IMR-90 (cell line): ENCODE measurements at regions not wholly inside any gene's neighbourhood (a gene's known extent, or its start where the extent isn't known, plus 50 kb on each side); places are given as distances from the start of the nearest gene placed in this dataset.

Experiments
- ATAC-seq: fragments of 200-7000 bp; cut with Tn5 transposase; 2 replicates; pipeline ENCODE4 v1.9.1; 2020; ENCODE audit warnings: low read depth, mild to moderate bottlenecking, moderate library complexity
- BruUV-seq: library from RNA; stranded (reverse); fragments of 400-500 nt; replicated peaks from 2 replicates; lab custom pipeline; 2021; lab: Mats Ljungman, UMichigan
- CTCF ChIA-PET: fragments of 300-600 bp; formaldehyde crosslinking; extraction: SDS; loops from one replicate; lab custom pipeline; 2021; ENCODE audit warnings: antibody characterized with exemption; lab: Yijun Ruan, JAX
- POLR2A ChIA-PET: fragments of 300-600 bp; sonication (Branson Sonifier 250); formaldehyde crosslinking; loops from one replicate; lab custom pipeline; 2022; ENCODE audit warnings: antibody characterized with exemption; ENCODE audit not compliant: unreplicated experiment; lab: Charles Lee
- DNase-seq: peaks from one replicate; pipeline ENCODE4 v3.0.0; 2013
- H2AFZ ChIP-seq: replicated peaks from 2 replicates; pipeline ENCODE3; 2013; ENCODE audit warnings: low read length, mild to moderate bottlenecking; ENCODE audit not compliant: poor library complexity
- H2AK5ac ChIP-seq: 2 replicates; pipeline ENCODE4 v1.6.1; 2013; ENCODE audit warnings: low read depth, low read length, inconsistent platforms
- H2AK9ac ChIP-seq: replicated peaks from 2 replicates; pipeline ENCODE3; 2013; ENCODE audit warnings: mild to moderate bottlenecking, low read depth, low read length, moderate library complexity; ENCODE audit not compliant: poor library complexity
- H2BK120ac ChIP-seq: 2 replicates; pipeline ENCODE4 v1.6.1; 2013; ENCODE audit warnings: low read depth, low read length, inconsistent platforms
- H2BK15ac ChIP-seq: 3 replicates; pipeline ENCODE4 v1.6.1; 2013; ENCODE audit warnings: low read depth, low read length, inconsistent platforms
- H2BK20ac ChIP-seq: 2 replicates; pipeline ENCODE4 v1.6.1; 2013; ENCODE audit warnings: low read depth, mild to moderate bottlenecking, inconsistent platforms, low read length, moderate library complexity
- H2BK5ac ChIP-seq: 2 replicates; pipeline ENCODE4 v1.6.1; 2013; ENCODE audit warnings: mild to moderate bottlenecking, low read depth, low read length, inconsistent platforms; ENCODE audit not compliant: poor library complexity, severe bottlenecking
- H3K14ac ChIP-seq: replicated peaks from 2 replicates; pipeline ENCODE4 v1.6.1; 2013; ENCODE audit warnings: low read depth, low read length, inconsistent platforms
- H3K18ac ChIP-seq: 2 replicates; pipeline ENCODE4 v1.6.1; 2013; ENCODE audit warnings: low read depth, low read length, control low read depth
- H3K23ac ChIP-seq: 2 replicates; pipeline ENCODE4 v1.6.1; 2013; ENCODE audit warnings: low read depth, low read length, inconsistent platforms
- H3K27ac ChIP-seq: 2 replicates; pipeline ENCODE4 v1.5.1; 2013; ENCODE audit warnings: mild to moderate bottlenecking, control low read depth, low read length; ENCODE audit not compliant: insufficient read depth
- H3K27me3 ChIP-seq: 2 replicates; pipeline ENCODE4 v1.6.1; 2013; ENCODE audit warnings: low read length; ENCODE audit not compliant: control insufficient read depth, insufficient read depth
- H3K36me3 ChIP-seq: 2 replicates; pipeline ENCODE4 v1.6.1; 2013; ENCODE audit warnings: low read length, mixed read lengths; ENCODE audit not compliant: control insufficient read depth, insufficient read depth
- H3K4ac ChIP-seq: 2 replicates; pipeline ENCODE4 v1.6.1; 2013; ENCODE audit warnings: low read depth, low read length, inconsistent platforms
- H3K4me1 ChIP-seq: 2 replicates; pipeline ENCODE4 v1.6.1; 2013; ENCODE audit warnings: low read length, mixed read lengths; ENCODE audit not compliant: control insufficient read depth, insufficient read depth
- H3K4me2 ChIP-seq: 2 replicates; pipeline ENCODE4 v1.6.1; 2013; ENCODE audit warnings: low read depth, mild to moderate bottlenecking, control low read depth, low read length, moderate library complexity
- H3K4me3 ChIP-seq: 2 replicates; pipeline ENCODE4 v1.5.1; 2013; ENCODE audit warnings: low read depth, mild to moderate bottlenecking, control low read depth, low read length, moderate library complexity; ENCODE audit not compliant: insufficient read depth
- H3K56ac ChIP-seq: 2 replicates; pipeline ENCODE4 v1.6.1; 2013; ENCODE audit warnings: low read length, inconsistent platforms; ENCODE audit not compliant: insufficient read depth; ENCODE audit errors: extremely low read depth
- H3K79me1 ChIP-seq, 2 experiments: 2 replicates each; pipeline ENCODE4 v1.6.1; 2013; ENCODE audit warnings: low read length in 2 of 2, inconsistent platforms in 1 of 2, low read depth in 1 of 2
- H3K9ac ChIP-seq: 2 replicates; pipeline ENCODE4 v1.6.1; 2013; ENCODE audit warnings: low read depth, low read length, control low read depth
- H3K9me1 ChIP-seq: 2 replicates; pipeline ENCODE4 v1.6.1; 2013; ENCODE audit warnings: low read length, inconsistent platforms; ENCODE audit not compliant: insufficient read depth
- H3K9me3 ChIP-seq: 2 replicates; pipeline ENCODE4 v1.6.1; 2013; ENCODE audit warnings: low read length; ENCODE audit not compliant: control insufficient read depth, insufficient read depth
- H4K20me1 ChIP-seq: 2 replicates; pipeline ENCODE4 v1.6.1; 2013; ENCODE audit warnings: low read length, inconsistent platforms; ENCODE audit not compliant: insufficient read depth
- H4K5ac ChIP-seq: 2 replicates; pipeline ENCODE4 v1.6.1; 2013; ENCODE audit warnings: mild to moderate bottlenecking, low read depth, low read length, control low read depth
- H4K8ac ChIP-seq, 2 experiments: 2 replicates each; pipeline ENCODE4 v1.6.1; 2013; ENCODE audit warnings: low read depth in 2 of 2, low read length in 2 of 2, control low read depth in 1 of 2, inconsistent platforms in 1 of 2
- H4K91ac ChIP-seq: 2 replicates; pipeline ENCODE4 v1.6.1; 2013; ENCODE audit warnings: low read depth, low read length, inconsistent platforms; ENCODE audit not compliant: insufficient read depth
- BHLHE40 ChIP-seq: fragments of 150-350 bp; IDR thresholded peaks from 2 replicates; pipeline ENCODE4 v1.6.1; 2016; ENCODE audit warnings: mild to moderate bottlenecking, low read depth, low read length
- CEBPB ChIP-seq: IDR thresholded peaks from 2 replicates; pipeline ENCODE4 v1.6.1; 2012; ENCODE audit warnings: low read depth, low read length, improper control_type of control experiment
- CHD1 ChIP-seq: IDR thresholded peaks from 2 replicates; pipeline ENCODE4 v1.6.1; 2012; ENCODE audit warnings: low read depth, low read length, improper control_type of control experiment
- ELK1 ChIP-seq: fragments of 150-350 bp; IDR thresholded peaks from 2 replicates; pipeline ENCODE4 v1.6.1; 2016; ENCODE audit warnings: low read depth, mild to moderate bottlenecking, low read length, moderate library complexity, borderline replicate concordance
- FOS ChIP-seq: fragments of 150-350 bp; IDR thresholded peaks from 2 replicates; pipeline ENCODE4 v1.6.1; 2016; ENCODE audit warnings: low read depth, low read length
- MAFK ChIP-seq: IDR thresholded peaks from 2 replicates; pipeline ENCODE4 v1.6.1; 2012; ENCODE audit warnings: low read depth, low read length, improper control_type of control experiment
- MAZ ChIP-seq: IDR thresholded peaks from 2 replicates; pipeline ENCODE4 v1.6.1; 2012; ENCODE audit warnings: low read depth, mild to moderate bottlenecking, low read length, improper control_type of control experiment, moderate library complexity, borderline replicate concordance
- MXI1 ChIP-seq: IDR thresholded peaks from 2 replicates; pipeline ENCODE4 v1.6.1; 2012; ENCODE audit warnings: low read depth, mild to moderate bottlenecking, low read length, moderate library complexity, borderline replicate concordance
- NFE2L2 ChIP-seq: fragments of 150-350 bp; IDR thresholded peaks from 2 replicates; pipeline ENCODE4 v1.6.1; 2016; ENCODE audit warnings: low read depth, mild to moderate bottlenecking, low read length
- POLR2A ChIP-seq: IDR thresholded peaks from 2 replicates; pipeline ENCODE4 v1.6.1; 2012; ENCODE audit warnings: mild to moderate bottlenecking, low read depth, low read length
- RAD21 ChIP-seq: IDR thresholded peaks from 2 replicates; pipeline ENCODE4 v1.6.1; 2012; ENCODE audit warnings: low read length, improper control_type of control experiment
- RCOR1 ChIP-seq: IDR thresholded peaks from 2 replicates; pipeline ENCODE4 v1.6.1; 2012; ENCODE audit warnings: mild to moderate bottlenecking, low read length, improper control_type of control experiment; ENCODE audit not compliant: insufficient replicate concordance
- RFX5 ChIP-seq: IDR thresholded peaks from 2 replicates; pipeline ENCODE4 v1.8.0; 2012; ENCODE audit warnings: low read depth, mild to moderate bottlenecking, low read length, moderate library complexity
- SMC3 ChIP-seq: fragments of 150-350 bp; IDR thresholded peaks from 2 replicates; pipeline ENCODE4 v1.6.1; 2016; ENCODE audit warnings: low read depth, mild to moderate bottlenecking, antibody characterized with exemption, low read length, moderate library complexity
- USF2 ChIP-seq: fragments of 150-350 bp; IDR thresholded peaks from 2 replicates; pipeline ENCODE4 v1.6.1; 2017; ENCODE audit warnings: mild to moderate bottlenecking, antibody characterized with exemption, low read length, low read depth
- dilution Hi-C: fragments of 300-500 bp; cut with HindIII; formaldehyde crosslinking; loops from one replicate; pipeline ENCODE4 v1.14.3; 2018; ENCODE audit warnings: low sequenced_read_pairs; ENCODE audit not compliant: unreplicated experiment
- in situ Hi-C: fragments of 300-500 bp; cut with MboI; formaldehyde crosslinking; loops from 3 replicates; pipeline ENCODE4 v1.14.3; 2019; ENCODE audit warnings: low sequenced_read_pairs, inconsistent platforms, mixed read lengths
- intact Hi-C: fragments of 100-400 bp; cut with micrococcal nuclease; formaldehyde crosslinking; loops from 2 replicates; pipeline ENCODE4 v1.10.0; 2022
- TF ChIP-seq, protein P1 (sequence below): conservative IDR thresholded peaks from 2 replicates; pipeline ENCODE4 v1.5.1; 2012; ENCODE audit warnings: mild to moderate bottlenecking, low read depth, low read length, improper control_type of control experiment

- no TSS peak for BruUV-seq
- H3K27me3 ChIP-seq, result no peaks in the 10 kb centered on the region
- POLR2A ChIA-PET, result no interaction called here
Observed at GRCh38 chr2:116238511-116238910, 1576.0 kb upstream of the DDX18 start.

More at GRCh38 chr2:116238511-116238910, 1576.0 kb upstream of the DDX18 start:
- no peak overlapping the region for H3K4me3 ChIP-seq
- no peak for ATAC-seq
- dilution Hi-C loops, result no loop called here
- H2BK20ac ChIP-seq, result no peak overlapping the region
- H3K4me2 ChIP-seq, result no peak overlapping the region
- H3K36me3 ChIP-seq, result no peaks in the 10 kb centered on the region
- no peak overlapping the region for H2AK5ac ChIP-seq
- no peak overlapping the region for H2BK5ac ChIP-seq
- peaks cover 4% of the 10 kb centered on the region for H3K9me3 ChIP-seq
- H2AK9ac ChIP-seq, result no peak overlapping the region
- H3K79me1 ChIP-seq, result no peaks in the 10 kb centered on the region
- no peak overlapping the region for H2BK120ac ChIP-seq
- in situ Hi-C loops, result no loop called here
- no peaks in the 10 kb centered on the region for H4K20me1 ChIP-seq
- H3K9me1 ChIP-seq, result no peaks in the 10 kb centered on the region
- TF ChIP-seq USF2 (no peak), FOS (no peak), RCOR1 (no peak), MAZ (no peak), MAFK (no peak), MXI1 (no peak), CEBPB (no peak), BHLHE40 (no peak), POLR2A (no peak), NFE2L2 (no peak), CHD1 (no peak), RFX5 (no peak), SMC3 (no peak), RAD21 (no peak), ELK1 (no peak)
- TF ChIP-seq, protein P1, sequence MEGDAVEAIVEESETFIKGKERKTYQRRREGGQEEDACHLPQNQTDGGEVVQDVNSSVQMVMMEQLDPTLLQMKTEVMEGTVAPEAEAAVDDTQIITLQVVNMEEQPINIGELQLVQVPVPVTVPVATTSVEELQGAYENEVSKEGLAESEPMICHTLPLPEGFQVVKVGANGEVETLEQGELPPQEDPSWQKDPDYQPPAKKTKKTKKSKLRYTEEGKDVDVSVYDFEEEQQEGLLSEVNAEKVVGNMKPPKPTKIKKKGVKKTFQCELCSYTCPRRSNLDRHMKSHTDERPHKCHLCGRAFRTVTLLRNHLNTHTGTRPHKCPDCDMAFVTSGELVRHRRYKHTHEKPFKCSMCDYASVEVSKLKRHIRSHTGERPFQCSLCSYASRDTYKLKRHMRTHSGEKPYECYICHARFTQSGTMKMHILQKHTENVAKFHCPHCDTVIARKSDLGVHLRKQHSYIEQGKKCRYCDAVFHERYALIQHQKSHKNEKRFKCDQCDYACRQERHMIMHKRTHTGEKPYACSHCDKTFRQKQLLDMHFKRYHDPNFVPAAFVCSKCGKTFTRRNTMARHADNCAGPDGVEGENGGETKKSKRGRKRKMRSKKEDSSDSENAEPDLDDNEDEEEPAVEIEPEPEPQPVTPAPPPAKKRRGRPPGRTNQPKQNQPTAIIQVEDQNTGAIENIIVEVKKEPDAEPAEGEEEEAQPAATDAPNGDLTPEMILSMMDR, result no peak
- H4K5ac ChIP-seq, result no peak overlapping the region
- no peak overlapping the region for H3K18ac ChIP-seq
- no peak overlapping the region for H3K56ac ChIP-seq
- no peak overlapping the region for H4K91ac ChIP-seq
- no peak overlapping the region for H3K4ac ChIP-seq
- DNase-seq, result no peak
- no peaks in the 10 kb centered on the region for H3K4me1 ChIP-seq
- no peak overlapping the region for H3K23ac ChIP-seq
- no peak overlapping the region for H2AFZ ChIP-seq
- CTCF ChIA-PET, result no interaction called here
- no peak overlapping the region for H3K27ac ChIP-seq
- no peak overlapping the region for H3K14ac ChIP-seq
- no peak overlapping the region for H3K9ac ChIP-seq
- intact Hi-C loops, result no loop called here
- H2BK15ac ChIP-seq, result no peak overlapping the region
- no peak overlapping the region for H4K8ac ChIP-seq
